Tibial nerve (tissue), 4 donors: ENCODE measurements at regions not wholly inside any gene's neighbourhood (a gene's known extent, or its start where the extent isn't known, plus 50 kb on each side); places are given as distances from the start of the nearest gene placed in this dataset.

ENCODE experiments used
- CTCF ChIP-seq, 5 experiments: fragments of 200-600 bp in 3 of 5; fragments of 450-650 bp in 2 of 5; sonication (generic) in 3 of 5; IDR thresholded peaks; one replicate each; pipeline ENCODE4 v1.5.1; 2016 to 2019; ENCODE audit warnings: antibody characterized with exemption in 5 of 5, mild to moderate bottlenecking in 3 of 5, moderate library complexity in 2 of 5
- EP300 ChIP-seq, 2 donors: sonication (generic); formaldehyde crosslinking; IDR thresholded peaks; one replicate each; pipeline ENCODE4 v1.6.1; 2017; ENCODE audit warnings: antibody characterized with exemption in 2 of 2, mild to moderate bottlenecking in 1 of 2
- POLR2A ChIP-seq, 2 donors: fragments of 450-650 bp; IDR thresholded peaks; one replicate each; pipeline ENCODE4 v1.6.1; 2017; ENCODE audit warnings: antibody characterized with exemption in 2 of 2, mild to moderate bottlenecking in 2 of 2, moderate library complexity in 2 of 2

GRCh38 chr5:98994611-98995010, 65.8 kb upstream of the CHD1 start:
- TF ChIP-seq CTCF (IDR thresholded peaks at IDR 0.05) (no peak), POLR2A (IDR thresholded peaks at IDR 0.05) (no peak), EP300 (IDR thresholded peaks at IDR 0.05) (no peak)
